Uterus (tissue), 2 donors: ENCODE measurements at regions not wholly inside any gene's neighbourhood (a gene's known extent, or its start where the extent isn't known, plus 50 kb on each side); places are given as distances from the start of the nearest gene placed in this dataset.

ENCODE experiments used
- POLR2A ChIP-seq, 2 donors: fragments of 450-650 bp; IDR thresholded peaks; one replicate each; pipeline ENCODE4 v1.6.1; 2016; ENCODE audit warnings: antibody characterized with exemption in 2 of 2, mild to moderate bottlenecking in 1 of 2, moderate library complexity in 1 of 2
- TF ChIP-seq, protein P1 (sequence below), 4 experiments: fragments of 200-600 bp in 2 of 4; fragments of 450-650 bp in 2 of 4; sonication (generic) in 2 of 4; IDR thresholded peaks; one replicate each; pipeline ENCODE4 v1.5.1; 2016 to 2019; ENCODE audit warnings: antibody characterized with exemption in 4 of 4, mild to moderate bottlenecking in 2 of 4, moderate library complexity in 1 of 4

GRCh38 chr18:40769786-40770185 is 1185.2 kb upstream of the PIK3C3 start:
- TF ChIP-seq, protein P1, sequence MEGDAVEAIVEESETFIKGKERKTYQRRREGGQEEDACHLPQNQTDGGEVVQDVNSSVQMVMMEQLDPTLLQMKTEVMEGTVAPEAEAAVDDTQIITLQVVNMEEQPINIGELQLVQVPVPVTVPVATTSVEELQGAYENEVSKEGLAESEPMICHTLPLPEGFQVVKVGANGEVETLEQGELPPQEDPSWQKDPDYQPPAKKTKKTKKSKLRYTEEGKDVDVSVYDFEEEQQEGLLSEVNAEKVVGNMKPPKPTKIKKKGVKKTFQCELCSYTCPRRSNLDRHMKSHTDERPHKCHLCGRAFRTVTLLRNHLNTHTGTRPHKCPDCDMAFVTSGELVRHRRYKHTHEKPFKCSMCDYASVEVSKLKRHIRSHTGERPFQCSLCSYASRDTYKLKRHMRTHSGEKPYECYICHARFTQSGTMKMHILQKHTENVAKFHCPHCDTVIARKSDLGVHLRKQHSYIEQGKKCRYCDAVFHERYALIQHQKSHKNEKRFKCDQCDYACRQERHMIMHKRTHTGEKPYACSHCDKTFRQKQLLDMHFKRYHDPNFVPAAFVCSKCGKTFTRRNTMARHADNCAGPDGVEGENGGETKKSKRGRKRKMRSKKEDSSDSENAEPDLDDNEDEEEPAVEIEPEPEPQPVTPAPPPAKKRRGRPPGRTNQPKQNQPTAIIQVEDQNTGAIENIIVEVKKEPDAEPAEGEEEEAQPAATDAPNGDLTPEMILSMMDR (IDR thresholded peaks at IDR 0.05) = no peak
- no peak for TF ChIP-seq POLR2A (IDR thresholded peaks at IDR 0.05)
